Fibroblast of peridontal ligament (primary cell): ENCODE measurements at regions not wholly inside any gene's neighbourhood (a gene's known extent, or its start where the extent isn't known, plus 50 kb on each side); places are given as distances from the start of the nearest gene placed in this dataset.

ENCODE experiments used
- DNase-seq: peaks from one replicate; pipeline ENCODE4 v3.0.0-alpha.2; 2010; ENCODE audit errors: extremely low read depth

- DNase-seq = no peak
Observed at GRCh38 chr6:170085475-170086401, 205.1 kb downstream of the DLL1 start.

- no peak for DNase-seq
Observed at GRCh38 chr6:170084166-170084730, 206.6 kb downstream of the DLL1 start.

GRCh38 chr6:170083236-170084051 is 207.4 kb downstream of the DLL1 start:
- no peak for DNase-seq

DNA sequence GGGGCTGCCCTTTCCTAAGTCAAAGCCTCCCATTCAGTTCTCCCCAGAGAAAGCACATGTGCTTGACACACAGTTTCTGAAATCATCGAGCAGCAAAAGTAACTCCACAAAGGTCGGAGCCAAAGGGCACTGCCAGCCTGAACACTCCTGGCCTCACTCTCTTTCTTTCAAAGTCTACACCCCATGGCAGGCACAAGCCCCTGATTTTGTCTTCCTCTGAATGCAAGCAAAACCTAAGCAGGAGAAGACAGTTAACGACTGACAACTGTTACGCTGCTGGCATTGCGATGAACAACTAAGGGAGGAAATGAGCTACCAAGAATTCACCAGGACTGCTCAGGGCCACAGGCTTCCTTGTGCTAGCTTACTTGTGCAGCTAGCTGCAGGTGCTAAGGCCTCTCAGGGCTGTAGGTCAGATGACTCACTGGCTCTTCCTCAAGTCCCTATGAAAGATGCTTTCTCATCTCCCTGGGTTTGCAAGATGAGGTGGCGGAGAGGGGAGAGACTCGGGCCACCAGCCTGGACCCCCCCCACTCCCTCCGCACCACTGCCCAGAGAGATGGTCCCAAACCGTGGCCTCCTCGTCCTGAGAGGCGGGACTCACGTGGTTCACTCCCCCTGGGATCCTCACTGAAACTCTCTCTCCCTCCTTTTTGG is 208.2 kb downstream of the DLL1 start:
- no peak for DNase-seq

GRCh38 chr6:170082067-170082466 is 208.8 kb downstream of the DLL1 start:
- no peak for DNase-seq

DNA sequence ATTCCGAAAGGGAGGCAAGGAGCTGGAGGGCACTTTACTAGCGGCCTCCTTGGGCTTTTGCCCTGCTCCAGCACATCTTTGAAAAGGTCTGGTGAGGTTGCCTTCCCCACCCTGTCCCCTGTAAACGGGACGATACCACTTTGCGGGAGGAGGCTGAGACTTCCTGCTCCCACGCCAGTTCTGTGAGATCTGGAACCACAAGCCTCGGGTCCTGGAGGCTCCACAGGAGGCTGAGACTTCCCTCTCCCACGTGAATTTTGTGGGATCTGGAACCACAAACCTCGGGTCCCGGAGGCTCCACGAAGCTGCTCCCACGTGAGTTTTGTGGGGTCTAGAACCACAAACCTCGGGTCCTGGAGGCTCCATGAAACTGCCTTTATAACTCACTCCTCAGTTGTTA is 209.3 kb downstream of the DLL1 start:
- no peak for DNase-seq

GRCh38 chr6:170080828-170081371 is 210.0 kb downstream of the DLL1 start:
- DNase-seq = no peak

GRCh38 chr6:170080169-170080827 is 210.6 kb downstream of the DLL1 start:
- no peak for DNase-seq

GRCh38 chr6:170076466-170077165 is 214.3 kb downstream of the DLL1 start:
- no peak for DNase-seq

GRCh38 chr6:170075659-170076223 is 215.1 kb downstream of the DLL1 start:
- no peak for DNase-seq

GRCh38 chr6:170074907-170075306 is 216.0 kb downstream of the DLL1 start:
- DNase-seq = no peak

GRCh38 chr6:170074435-170074834 is 216.4 kb downstream of the DLL1 start:
- no peak for DNase-seq

GRCh38 chr6:170073846-170074245 is 217.0 kb downstream of the DLL1 start:
- no peak for DNase-seq

DNA sequence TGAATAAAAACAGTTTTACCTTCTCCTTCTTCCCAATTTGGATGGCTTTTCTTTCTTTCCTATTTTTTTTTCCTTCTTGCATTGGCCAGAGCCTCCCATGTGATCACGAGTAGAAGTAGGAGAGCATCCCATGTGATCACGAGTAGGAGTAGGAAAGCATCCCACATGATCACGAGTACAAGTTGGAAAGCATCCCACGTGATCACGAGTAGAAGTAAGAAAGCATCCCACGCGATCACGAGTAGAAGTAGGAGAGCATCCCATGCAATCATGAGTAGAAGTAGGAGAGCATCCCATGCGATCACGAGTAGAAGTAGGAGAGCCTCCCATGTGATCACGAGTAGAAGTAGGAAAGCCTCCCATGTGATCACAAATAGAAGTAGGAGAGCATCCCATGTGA is 218.6 kb downstream of the DLL1 start:
- DNase-seq = no peak

GRCh38 chr6:170069611-170070010 is 221.3 kb downstream of the DLL1 start:
- no peak for DNase-seq

DNA sequence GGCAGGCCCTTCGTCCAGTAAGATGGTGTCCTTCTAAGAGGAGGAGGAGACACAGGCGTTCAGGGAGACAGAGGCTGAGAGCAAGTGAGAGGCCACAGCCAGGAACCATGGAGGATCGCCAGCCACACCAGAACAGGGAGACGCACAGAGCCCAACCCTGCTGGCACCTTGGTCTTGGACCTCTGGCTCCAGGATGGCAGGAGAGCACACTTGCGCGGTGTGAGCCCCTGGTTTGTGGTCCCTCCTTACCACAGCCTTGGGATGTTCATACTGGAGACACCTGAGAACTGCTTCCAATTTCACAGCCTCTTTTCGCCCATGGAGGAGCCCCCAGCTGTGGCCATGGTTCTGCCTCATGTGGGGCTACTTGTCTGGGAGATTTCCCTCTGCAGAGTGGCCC is 222.4 kb downstream of the DLL1 start:
- DNase-seq = no peak

DNA sequence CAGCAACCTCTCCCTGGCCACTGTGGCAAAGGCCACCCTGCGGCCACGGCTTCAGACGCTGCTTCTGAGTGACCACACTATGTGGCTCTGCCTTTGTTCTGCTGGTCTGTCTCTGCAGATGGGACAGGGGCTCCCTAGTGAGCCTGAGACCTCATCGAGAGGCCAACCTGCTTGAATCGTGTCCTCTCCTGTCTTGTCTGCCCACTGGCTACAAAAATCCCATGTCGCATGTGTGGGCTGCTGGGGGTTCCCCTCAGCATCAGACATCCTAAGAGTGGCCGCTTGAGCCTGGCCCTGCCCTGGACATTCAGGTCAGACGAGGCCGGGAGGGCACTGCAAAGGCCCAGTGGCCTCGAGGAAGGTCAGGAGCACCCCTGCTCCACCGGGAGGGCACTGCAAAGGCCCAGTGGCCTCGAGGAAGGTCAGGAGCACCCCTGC is 222.9 kb downstream of the DLL1 start:
- DNase-seq = no peak

- no peak for DNase-seq
Observed at GRCh38 chr6:170067181-170067641, 223.7 kb downstream of the DLL1 start.

GRCh38 chr6:170066679-170067078 is 224.2 kb downstream of the DLL1 start:
- no peak for DNase-seq
